K562 (cell line): ENCODE measurements at regions not wholly inside any gene's neighbourhood (a gene's known extent, or its start where the extent isn't known, plus 50 kb on each side); places are given as distances from the start of the nearest gene placed in this dataset.

ENCODE experiments used
- ATAC-seq: fragments of 200-7000 bp; cut with Tn5 transposase; 3 replicates; pipeline ENCODE4 v1.9.1; 2020; ENCODE audit warnings: moderate library complexity
- BruUV-seq: library from RNA; stranded (reverse); fragments of 400-500 nt; replicated peaks from 2 replicates; lab custom pipeline; 2021; lab: Mats Ljungman, UMichigan
- CTCF ChIA-PET: fragments of 300-600 bp; formaldehyde crosslinking; extraction: SDS; loops from one replicate; lab custom pipeline; 2021; ENCODE audit warnings: low intra/inter-chr PET ratio; lab: Yijun Ruan, JAX
- POLR2A ChIA-PET: fragments of 300-600, 350-650 bp; sonication (Branson Sonifier 250); formaldehyde crosslinking; extraction: SDS; loops from one replicate; lab custom pipeline; 2021; ENCODE audit warnings: antibody characterized with exemption, inconsistent platforms; lab: Yijun Ruan, JAX
- DNase-seq, 4 experiments: peaks; one replicate each; pipeline versions ENCODE4 v3.0.0 to v3.0.0-alpha.2; 2011 to 2018; ENCODE audit warnings: low spot score in 3 of 4, mixed read lengths in 3 of 4; ENCODE audit errors: extremely low read depth in 1 of 4
- FAIRE-seq: peaks from 2 replicates; lab custom pipeline; 2011; peaks lifted over from hg19 to GRCh38; lab: Jason Lieb, UNC
- H2AFZ ChIP-seq: 2 replicates; pipeline ENCODE4 v1.6.0; 2011; ENCODE audit warnings: low read depth, low read length, control low read depth, inconsistent platforms
- H3K27ac ChIP-seq: fragments of 200-600 bp; 3 replicates; pipeline ENCODE4 v1.8.0; 2011; ENCODE audit warnings: low read depth, mild to moderate bottlenecking, control low read depth, inconsistent platforms, low read length, moderate library complexity, mixed read lengths; ENCODE audit errors: extremely low read depth
- H3K27me3 ChIP-seq, 2 experiments: fragments of 300-600 bp in 1 of 2; 2 replicates in 1 of 2; 3 replicates in 1 of 2; pipeline versions ENCODE4 v1.6.0 to v1.8.0; 2011; ENCODE audit warnings: inconsistent platforms in 2 of 2, low read length in 2 of 2, mild to moderate bottlenecking in 1 of 2, mixed read lengths in 1 of 2, moderate library complexity in 1 of 2; ENCODE audit not compliant: control insufficient read depth in 2 of 2, insufficient read depth in 2 of 2
- H3K36me3 ChIP-seq: fragments of 300-600 bp; 3 replicates; pipeline ENCODE4 v1.8.0; 2011; ENCODE audit warnings: mild to moderate bottlenecking, low read length, inconsistent platforms; ENCODE audit not compliant: control insufficient read depth, insufficient read depth
- H3K4me1 ChIP-seq, 2 experiments: fragments of 200-600 bp in 1 of 2; replicated peaks in 1 of 2; 2 replicates in 1 of 2; 3 replicates in 1 of 2; pipeline versions ENCODE4 v1.5.1 to v1.8.0; 2011; ENCODE audit warnings: inconsistent platforms in 2 of 2, low read length in 2 of 2, mild to moderate bottlenecking in 1 of 2, mixed read lengths in 1 of 2, moderate library complexity in 1 of 2; ENCODE audit not compliant: control insufficient read depth in 2 of 2, insufficient read depth in 2 of 2
- H3K4me2 ChIP-seq: 2 replicates; pipeline ENCODE4 v1.6.1; 2011; ENCODE audit warnings: low read length, control low read depth, inconsistent platforms, mixed read lengths; ENCODE audit not compliant: insufficient read depth
- H3K4me3 ChIP-seq: fragments of 200-600 bp; sonication (generic), shearing (Covaris generic); 2 replicates; pipeline ENCODE4 v1.5.1; 2016; ENCODE audit warnings: control low read depth, inconsistent platforms
- H3K79me2 ChIP-seq: fragments of 200-600 bp; 3 replicates; pipeline ENCODE4 v1.8.0; 2011; ENCODE audit warnings: low read length, inconsistent platforms; ENCODE audit not compliant: control insufficient read depth, insufficient read depth
- H3K9ac ChIP-seq, 2 experiments: 2 replicates each; pipeline versions ENCODE4 v1.6.0 to v1.6.1; 2011; ENCODE audit warnings: low read depth in 2 of 2, low read length in 2 of 2, control low read depth in 1 of 2, inconsistent platforms in 1 of 2, mild to moderate bottlenecking in 1 of 2, mixed read lengths in 1 of 2; ENCODE audit not compliant: insufficient read depth in 1 of 2
- H3K9me1 ChIP-seq: one replicate; pipeline ENCODE4 v1.6.0; 2011; ENCODE audit warnings: inconsistent platforms, mild to moderate bottlenecking, low read length, moderate library complexity; ENCODE audit not compliant: control insufficient read depth, insufficient read depth
- H3K9me3 ChIP-seq: replicated peaks from 2 replicates; pipeline ENCODE4 v1.5.1; 2011; ENCODE audit warnings: low read depth, low read length, inconsistent platforms; ENCODE audit not compliant: control insufficient read depth, insufficient read depth
- H4K20me1 ChIP-seq: replicated peaks from 2 replicates; pipeline ENCODE4 v1.6.1; 2011; ENCODE audit warnings: low read length, inconsistent platforms, mixed read lengths; ENCODE audit not compliant: control insufficient read depth, insufficient read depth
- BRD4 ChIP-seq: fragments of 200-600 bp; sonication (generic); IDR thresholded peaks from 2 replicates; pipeline ENCODE4 v1.6.1; 2017; ENCODE audit warnings: inconsistent platforms
- CTBP1 ChIP-seq: fragments of 450-650 bp; IDR thresholded peaks from 2 replicates; pipeline ENCODE4 v1.6.1; 2016; ENCODE audit warnings: borderline replicate concordance
- GABPA ChIP-seq: fragments of 200-800 bp; sonication (Bioruptor generic); conservative IDR thresholded peaks from 2 replicates; pipeline ENCODE4 v1.6.1; 2016; ENCODE audit warnings: low read depth, missing genetic modification characterization, missing compliant biosample characterization
- POLR2B ChIP-seq: fragments of 450-650 bp; IDR thresholded peaks from 2 replicates; pipeline ENCODE4 v1.6.1; 2018; ENCODE audit warnings: low read depth; ENCODE audit not compliant: partially characterized antibody
- RAD21 ChIP-seq, 2 experiments: fragments of 250-450 bp in 1 of 2; fragments of 450-650 bp in 1 of 2; sonication (Bioruptor Pico) in 1 of 2; formaldehyde crosslinking in 1 of 2; IDR thresholded peaks in 1 of 2; conservative IDR thresholded peaks in 1 of 2; 2 replicates each; pipeline versions ENCODE4 v1.4.0 to v1.8.0; 2020 to 2022; ENCODE audit warnings: mild to moderate bottlenecking in 2 of 2, moderate library complexity in 1 of 2
- TBP ChIP-seq: optimal IDR thresholded peaks from 2 replicates; pipeline ENCODE3; 2011; ENCODE audit warnings: low read depth, low read length, improper control_type of control experiment
- ZMIZ1 ChIP-seq, 2 experiments: fragments of 150-350 bp in 1 of 2; IDR thresholded peaks; 2 replicates each; pipeline ENCODE4 v1.6.1; 2012 to 2016; ENCODE audit warnings: low read depth in 2 of 2, low read length in 2 of 2, mild to moderate bottlenecking in 1 of 2, moderate library complexity in 1 of 2
- ZNF24 ChIP-seq: fragments of 450-650 bp; IDR thresholded peaks from 2 replicates; pipeline ENCODE4 v1.6.1; 2016
- ZNF57 ChIP-seq: fragments of 450-650 bp; formaldehyde crosslinking; IDR thresholded peaks from 2 replicates; pipeline ENCODE4 v1.4.0; 2020; ENCODE audit warnings: mild to moderate bottlenecking, moderate library complexity
- ZNF583 ChIP-seq: fragments of 250-450 bp; sonication (Bioruptor Pico); IDR thresholded peaks from 2 replicates; pipeline ENCODE4 v1.4.0; 2020
- ZNF589 ChIP-seq: fragments of 200-800 bp; sonication (Bioruptor generic); IDR thresholded peaks from 2 replicates; pipeline ENCODE4 v1.6.1; 2016; ENCODE audit warnings: low read depth, missing genetic modification characterization, missing compliant biosample characterization
- WGBS: fragments of 100-300 bp; shearing (Covaris generic); methylation state at CpG from one replicate; pipeline ENCODE4 v1.1.6; 2016; ENCODE audit warnings: low coverage, mixed read lengths; ENCODE audit not compliant: insufficient coverage; ENCODE audit errors: missing lambda C conversion rate; 5-methylcytosine and 5-hydroxymethylcytosine counted together
- in situ Hi-C: fragments of 300-500 bp; cut with MboI; formaldehyde crosslinking; loops from 4 replicates; pipeline ENCODE4 v1.15.0; 2018; ENCODE audit warnings: inconsistent platforms, mixed read lengths
- intact Hi-C: fragments of 100-400 bp; cut with micrococcal nuclease; formaldehyde crosslinking; loops from 2 replicates; pipeline ENCODE4 v1.14.2; 2022

- WGBS = 63% methylated on average over 2 of the region's 2 CpGs
- ATAC-seq (no peak), FAIRE-seq (no peak), DNase-seq (no peak)
- no TSS peak for BruUV-seq
- Histone ChIP-seq H3K27ac (no peak overlapping the region), H3K9ac (no peak overlapping the region), H3K4me3 (no peak overlapping the region), H3K9me1 (no peaks in the 10 kb centered on the region), H3K4me2 (no peak overlapping the region), H3K27me3 (no peaks in the 10 kb centered on the region), H3K4me1 (no peaks in the 10 kb centered on the region), H3K36me3 (no peaks in the 10 kb centered on the region), H3K79me2 (no peaks in the 10 kb centered on the region), H4K20me1 (no peaks in the 10 kb centered on the region), H2AFZ (peak overlapping the region; percentile 33; the same call in 1 of the 2 replicates), H3K9me3 (no peaks in the 10 kb centered on the region)
- TF ChIP-seq TBP (no peak), ZNF583 (CRISPR knock-in tag) (no peak)
- in situ Hi-C loops = no loop called here
- intact Hi-C loops = no loop called here
- POLR2A ChIA-PET = no interaction called here
- CTCF ChIA-PET = no interaction called here
Observed at GRCh38 chr13:76023652-76024051, 387.5 kb downstream of the LMO7 start.

- Histone ChIP-seq H3K36me3 (no peaks in the 10 kb centered on the region), H3K9me1 (no peaks in the 10 kb centered on the region), H3K9me3 (no peaks in the 10 kb centered on the region), H3K4me2 (no peak overlapping the region), H3K27ac (no peak overlapping the region), H2AFZ (no peak overlapping the region), H3K4me3 (no peak overlapping the region), H3K9ac (no peak overlapping the region), H3K4me1 (no peaks in the 10 kb centered on the region), H4K20me1 (no peaks in the 10 kb centered on the region), H3K27me3 (no peaks in the 10 kb centered on the region), H3K79me2 (no peaks in the 10 kb centered on the region)
- no TSS peak for BruUV-seq
- no peak for ATAC-seq
- FAIRE-seq = no peak
- 42% methylated on average over 2 of the region's 4 CpGs for WGBS
- intact Hi-C loops (no loop called here), in situ Hi-C loops (no loop called here)
- no peak for DNase-seq
- ChIA-PET CTCF (no interaction called here), POLR2A (no interaction called here)
- no peak for TF ChIP-seq ZNF57
- no peak for TF ChIP-seq GABPA
- TF ChIP-seq POLR2B = no peak
- TF ChIP-seq CTBP1 = no peak
- TF ChIP-seq ZMIZ1 (IDR thresholded peaks at IDR 0.05; ENCODE audit: low read depth in 2 of 2, low read length in 2 of 2) = no peak
- TF ChIP-seq ZNF589 (CRISPR knock-in tag) = no peak
- no peak for TF ChIP-seq RAD21 (CRISPR knock-in tag; conservative IDR thresholded peaks at IDR 0.05 in 1 of 2, IDR thresholded peaks at IDR 0.05 in 1 of 2)
- no peak for TF ChIP-seq ZNF24
- TF ChIP-seq BRD4 = no peak
Observed at GRCh38 chr13:76020421-76020955, 384.4 kb downstream of the LMO7 start.
